ENCODE measurements at regions not wholly inside any gene's neighbourhood (a gene's known extent, or its start where the extent isn't known, plus 50 kb on each side); places are given as distances from the start of the nearest gene placed in this dataset.
"Not testable (repeated sequence)": the region's sequence is repeated elsewhere in the genome, so short reads cannot be mapped to it uniquely, and the experiment has no call there.

DNA sequence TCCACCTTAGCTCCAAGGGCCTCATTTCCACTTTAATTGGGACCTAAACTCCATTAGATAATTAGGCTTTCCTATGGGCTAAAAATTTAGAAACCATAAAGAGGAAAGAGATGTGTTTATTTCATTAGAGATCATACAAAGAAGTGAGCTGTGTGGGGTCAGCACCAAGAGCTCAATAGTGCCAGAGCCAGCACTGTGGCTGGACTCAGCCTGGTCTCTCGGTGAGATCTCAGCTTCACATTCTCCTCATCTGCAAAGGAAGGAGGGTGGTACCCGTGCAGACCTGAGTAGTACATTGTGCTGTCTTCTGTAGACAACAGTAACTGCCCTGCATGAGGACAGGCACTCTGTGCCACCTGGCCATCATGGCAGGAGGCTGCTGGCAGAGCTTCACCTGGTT is 136.1 kb upstream of the EPB41L4A start:
- H3K27ac ChIP-seq = no peak overlapping the region
- TF ChIP-seq, protein P1, sequence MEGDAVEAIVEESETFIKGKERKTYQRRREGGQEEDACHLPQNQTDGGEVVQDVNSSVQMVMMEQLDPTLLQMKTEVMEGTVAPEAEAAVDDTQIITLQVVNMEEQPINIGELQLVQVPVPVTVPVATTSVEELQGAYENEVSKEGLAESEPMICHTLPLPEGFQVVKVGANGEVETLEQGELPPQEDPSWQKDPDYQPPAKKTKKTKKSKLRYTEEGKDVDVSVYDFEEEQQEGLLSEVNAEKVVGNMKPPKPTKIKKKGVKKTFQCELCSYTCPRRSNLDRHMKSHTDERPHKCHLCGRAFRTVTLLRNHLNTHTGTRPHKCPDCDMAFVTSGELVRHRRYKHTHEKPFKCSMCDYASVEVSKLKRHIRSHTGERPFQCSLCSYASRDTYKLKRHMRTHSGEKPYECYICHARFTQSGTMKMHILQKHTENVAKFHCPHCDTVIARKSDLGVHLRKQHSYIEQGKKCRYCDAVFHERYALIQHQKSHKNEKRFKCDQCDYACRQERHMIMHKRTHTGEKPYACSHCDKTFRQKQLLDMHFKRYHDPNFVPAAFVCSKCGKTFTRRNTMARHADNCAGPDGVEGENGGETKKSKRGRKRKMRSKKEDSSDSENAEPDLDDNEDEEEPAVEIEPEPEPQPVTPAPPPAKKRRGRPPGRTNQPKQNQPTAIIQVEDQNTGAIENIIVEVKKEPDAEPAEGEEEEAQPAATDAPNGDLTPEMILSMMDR (IDR thresholded peaks at IDR 0.05) = no peak
- no peaks in the 10 kb centered on the region for H3K36me3 ChIP-seq
- peaks cover 11% of the 10 kb centered on the region for H3K27me3 ChIP-seq
- no peaks in the 10 kb centered on the region for H3K9me3 ChIP-seq
- no peak overlapping the region for H3K4me3 ChIP-seq (ENCODE audit: low read depth in 1 of 2, low read length in 1 of 2)
- no peaks in the 10 kb centered on the region for H3K4me1 ChIP-seq (ENCODE audit: control insufficient read depth in 1 of 2, insufficient read depth in 1 of 2, low read depth in 1 of 2, low read length in 1 of 2)

DNA sequence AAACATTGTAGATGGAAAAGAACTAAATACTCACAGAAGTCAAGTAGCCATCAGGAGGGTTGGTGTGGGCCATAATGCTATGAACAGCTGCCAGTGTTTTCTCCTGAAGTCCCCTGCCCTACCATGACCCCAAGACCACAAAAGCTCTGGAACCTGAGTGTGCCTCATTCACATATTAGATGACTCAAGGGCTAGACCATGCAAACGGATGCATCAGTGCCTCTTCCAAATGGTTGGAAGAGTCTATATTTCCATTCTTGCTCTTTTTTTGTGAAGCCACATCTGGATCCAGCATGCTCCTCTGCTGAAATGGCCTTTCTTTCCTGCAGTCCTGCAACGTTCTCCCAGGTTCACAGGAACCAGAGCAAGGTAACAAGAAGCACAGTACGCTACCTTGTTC is 136.6 kb upstream of the EPB41L4A start:
- H3K4me1 ChIP-seq (ENCODE audit: control insufficient read depth in 1 of 2, insufficient read depth in 1 of 2, low read depth in 1 of 2, low read length in 1 of 2) = no peaks in the 10 kb centered on the region
- TF ChIP-seq, protein P1 (IDR thresholded peaks at IDR 0.05) = no peak
- peaks cover 6% of the 10 kb centered on the region for H3K27me3 ChIP-seq
- H3K9me3 ChIP-seq = no peaks in the 10 kb centered on the region
- H3K36me3 ChIP-seq = no peaks in the 10 kb centered on the region
- H3K4me3 ChIP-seq (ENCODE audit: low read depth in 1 of 2, low read length in 1 of 2) = no peak overlapping the region
- H3K27ac ChIP-seq = no peak overlapping the region

DNA sequence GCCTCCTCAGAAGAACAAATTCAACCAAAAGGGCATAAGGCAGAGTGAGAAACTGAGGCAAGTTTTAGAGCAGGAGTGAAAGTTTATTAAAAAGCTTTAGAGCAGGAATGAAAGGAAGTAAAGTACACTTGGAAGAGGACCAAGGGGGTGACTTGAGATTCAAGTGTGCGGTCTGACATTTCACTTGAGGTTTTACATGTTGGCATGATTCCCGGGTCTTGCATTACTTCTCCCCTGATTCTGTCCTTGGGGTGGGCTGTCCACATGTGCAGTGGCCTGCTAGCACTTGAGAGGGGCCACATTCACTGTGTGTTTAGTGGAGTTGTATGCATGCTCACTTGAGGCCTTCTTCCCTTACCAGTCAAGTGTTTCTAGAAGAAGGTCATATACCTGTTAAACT is 140.4 kb upstream of the EPB41L4A start:
- H3K9me3 ChIP-seq; H3K36me3 ChIP-seq; H3K27ac ChIP-seq; H3K27me3 ChIP-seq; H3K4me3 ChIP-seq (ENCODE audit: low read depth in 1 of 2, low read length in 1 of 2); H3K4me1 ChIP-seq (ENCODE audit: control insufficient read depth in 1 of 2, insufficient read depth in 1 of 2, low read depth in 1 of 2, low read length in 1 of 2): not testable (repeated sequence)

DNA sequence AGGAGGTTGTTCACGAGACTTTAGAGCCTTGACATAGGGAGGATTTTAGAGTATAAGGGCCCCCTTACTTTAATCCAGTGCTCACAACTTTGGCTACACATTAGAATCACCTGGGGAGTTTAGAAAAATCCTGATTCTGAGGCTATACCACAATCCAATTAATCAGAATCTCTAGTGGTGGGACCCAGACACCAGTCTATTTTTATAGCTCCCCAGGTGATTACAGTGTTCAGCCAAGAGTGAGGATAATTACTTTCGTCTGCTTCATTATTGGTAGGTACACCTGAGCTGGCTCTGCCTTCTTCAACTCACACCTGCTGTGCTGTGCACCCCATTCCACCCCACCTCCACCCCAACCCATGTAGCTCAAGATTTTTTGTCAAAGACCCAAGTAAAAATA is 141.3 kb upstream of the EPB41L4A start:
- no peaks in the 10 kb centered on the region for H3K9me3 ChIP-seq
- H3K4me3 ChIP-seq (ENCODE audit: low read depth in 1 of 2, low read length in 1 of 2) = no peak overlapping the region
- no peaks in the 10 kb centered on the region for H3K36me3 ChIP-seq
- no peaks in the 10 kb centered on the region for H3K27me3 ChIP-seq
- TF ChIP-seq, protein P1 (IDR thresholded peaks at IDR 0.05) = no peak
- H3K4me1 ChIP-seq (ENCODE audit: control insufficient read depth in 1 of 2, insufficient read depth in 1 of 2, low read depth in 1 of 2, low read length in 1 of 2) = no peaks in the 10 kb centered on the region
- no peak overlapping the region for H3K27ac ChIP-seq

DNA sequence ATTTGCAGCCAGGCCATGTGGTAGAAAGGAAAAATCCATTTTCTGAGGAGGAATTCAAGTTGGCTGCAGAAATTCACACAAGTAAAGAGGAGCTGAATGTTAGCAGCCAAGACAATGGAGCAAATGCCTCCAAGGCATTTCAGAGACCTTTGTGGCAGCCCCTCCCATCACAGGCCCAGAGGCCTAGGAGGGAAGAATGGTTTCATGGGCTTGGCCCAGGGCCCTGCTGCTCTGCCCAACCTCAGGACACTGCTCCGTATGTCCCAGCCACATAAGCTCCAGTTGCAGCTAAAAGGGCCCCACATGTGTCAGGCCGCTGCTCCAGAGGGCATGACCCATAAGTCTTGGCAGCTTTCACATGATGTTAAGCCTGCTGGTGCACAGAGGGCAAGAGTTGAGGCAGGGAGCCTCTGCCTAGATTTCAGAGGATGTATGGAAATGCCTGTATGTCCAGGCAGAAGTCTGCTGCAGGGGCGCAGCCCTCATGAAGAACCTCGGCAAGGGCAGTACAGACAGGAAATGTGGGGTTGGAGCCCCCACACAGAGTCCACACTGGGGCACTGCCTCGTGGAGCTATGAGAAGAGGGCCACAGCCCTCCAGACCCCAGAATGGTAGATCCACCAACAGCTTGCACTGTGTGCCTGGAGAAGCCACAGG is 144.2 kb upstream of the EPB41L4A start:
- TF ChIP-seq, protein P1 (IDR thresholded peaks at IDR 0.05) = no peak
- Histone ChIP-seq H3K9me3 (no peaks in the 10 kb centered on the region), H3K36me3 (no peaks in the 10 kb centered on the region), H3K27me3 (no peaks in the 10 kb centered on the region), H3K27ac (no peak overlapping the region), H3K4me3 (ENCODE audit: low read depth in 1 of 2, low read length in 1 of 2) (no peak overlapping the region), H3K4me1 (ENCODE audit: control insufficient read depth in 1 of 2, insufficient read depth in 1 of 2, low read depth in 1 of 2, low read length in 1 of 2) (no peaks in the 10 kb centered on the region)

DNA sequence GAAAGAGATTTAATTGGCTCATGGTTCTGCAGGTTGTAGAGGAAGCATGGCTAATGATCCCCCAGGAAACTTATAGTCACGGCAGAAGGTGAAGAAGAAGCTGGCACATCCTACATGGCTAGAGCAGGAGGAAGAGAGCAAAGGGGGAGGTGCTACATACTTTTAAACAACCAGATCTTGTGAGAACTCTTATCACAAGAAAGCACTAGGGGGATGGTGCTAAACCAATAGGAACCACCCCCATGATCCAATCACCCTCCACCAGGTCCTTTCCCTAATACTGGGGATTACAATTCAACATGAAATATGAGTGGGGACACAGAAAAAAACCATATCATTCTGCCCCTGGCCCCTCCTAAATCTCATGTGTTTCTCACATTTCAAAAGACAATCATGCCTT is 147.2 kb upstream of the EPB41L4A start:
- Histone ChIP-seq H3K4me1 (ENCODE audit: control insufficient read depth in 1 of 2, insufficient read depth in 1 of 2, low read depth in 1 of 2, low read length in 1 of 2) (no peaks in the 10 kb centered on the region), H3K27me3 (no peaks in the 10 kb centered on the region), H3K36me3 (no peaks in the 10 kb centered on the region), H3K4me3 (ENCODE audit: low read depth in 1 of 2, low read length in 1 of 2) (no peak overlapping the region), H3K27ac (no peak overlapping the region), H3K9me3 (no peaks in the 10 kb centered on the region)
- TF ChIP-seq, protein P1 (IDR thresholded peaks at IDR 0.05) = no peak

Data from neutrophil (primary cell).